Uterus (tissue), 2 donors: ENCODE measurements at regions not wholly inside any gene's neighbourhood (a gene's known extent, or its start where the extent isn't known, plus 50 kb on each side); places are given as distances from the start of the nearest gene placed in this dataset.
"Not testable (repeated sequence)": the region's sequence is repeated elsewhere in the genome, so short reads cannot be mapped to it uniquely, and the experiment has no call there.

Experiments
- POLR2A ChIP-seq, 2 donors: fragments of 450-650 bp; IDR thresholded peaks; one replicate each; pipeline ENCODE4 v1.6.1; 2016; ENCODE audit warnings: antibody characterized with exemption in 2 of 2, mild to moderate bottlenecking in 1 of 2, moderate library complexity in 1 of 2
- TF ChIP-seq, protein P1 (sequence below), 4 experiments: fragments of 200-600 bp in 2 of 4; fragments of 450-650 bp in 2 of 4; sonication (generic) in 2 of 4; IDR thresholded peaks; one replicate each; pipeline ENCODE4 v1.5.1; 2016 to 2019; ENCODE audit warnings: antibody characterized with exemption in 4 of 4, mild to moderate bottlenecking in 2 of 4, moderate library complexity in 1 of 4

DNA sequence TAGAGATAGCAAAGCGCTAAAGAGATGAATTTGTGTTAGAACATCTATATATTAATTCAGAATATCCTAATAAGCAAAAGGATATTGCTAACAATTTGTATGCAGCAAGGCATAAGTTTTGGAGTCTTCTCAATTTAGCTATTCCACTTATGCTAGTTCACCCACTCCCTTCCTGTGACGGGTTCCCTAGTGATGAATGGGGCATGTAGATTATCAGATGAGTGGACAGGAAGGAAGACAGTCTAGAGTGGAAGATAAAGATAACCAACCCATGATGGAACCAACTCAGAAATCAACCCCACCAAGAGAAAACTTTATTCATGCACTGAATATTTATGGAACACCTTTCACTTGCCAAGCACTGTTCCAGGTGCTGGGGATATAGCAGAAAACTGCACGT lies 55.4 kb upstream of the NUTM2D start:
- TF ChIP-seq, protein P1, sequence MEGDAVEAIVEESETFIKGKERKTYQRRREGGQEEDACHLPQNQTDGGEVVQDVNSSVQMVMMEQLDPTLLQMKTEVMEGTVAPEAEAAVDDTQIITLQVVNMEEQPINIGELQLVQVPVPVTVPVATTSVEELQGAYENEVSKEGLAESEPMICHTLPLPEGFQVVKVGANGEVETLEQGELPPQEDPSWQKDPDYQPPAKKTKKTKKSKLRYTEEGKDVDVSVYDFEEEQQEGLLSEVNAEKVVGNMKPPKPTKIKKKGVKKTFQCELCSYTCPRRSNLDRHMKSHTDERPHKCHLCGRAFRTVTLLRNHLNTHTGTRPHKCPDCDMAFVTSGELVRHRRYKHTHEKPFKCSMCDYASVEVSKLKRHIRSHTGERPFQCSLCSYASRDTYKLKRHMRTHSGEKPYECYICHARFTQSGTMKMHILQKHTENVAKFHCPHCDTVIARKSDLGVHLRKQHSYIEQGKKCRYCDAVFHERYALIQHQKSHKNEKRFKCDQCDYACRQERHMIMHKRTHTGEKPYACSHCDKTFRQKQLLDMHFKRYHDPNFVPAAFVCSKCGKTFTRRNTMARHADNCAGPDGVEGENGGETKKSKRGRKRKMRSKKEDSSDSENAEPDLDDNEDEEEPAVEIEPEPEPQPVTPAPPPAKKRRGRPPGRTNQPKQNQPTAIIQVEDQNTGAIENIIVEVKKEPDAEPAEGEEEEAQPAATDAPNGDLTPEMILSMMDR (IDR thresholded peaks at IDR 0.05), result not testable (repeated sequence)
- not testable (repeated sequence) for TF ChIP-seq POLR2A (IDR thresholded peaks at IDR 0.05)
